HG03066 (cell line): ENCODE measurements at regions not wholly inside any gene's neighbourhood (a gene's known extent, or its start where the extent isn't known, plus 50 kb on each side); places are given as distances from the start of the nearest gene placed in this dataset.

ENCODE experiments used
- ATAC-seq: cut with Tn5 transposase; IDR thresholded peaks from one replicate; pipeline ENCODE4 v1.9.1; 2021; ENCODE audit warnings: low read depth; ENCODE audit not compliant: unreplicated experiment

GRCh38 chr7:115113131-115113530 is 191.2 kb downstream of the MDFIC start:
- no peak for ATAC-seq

- ATAC-seq = no peak
Measured at GRCh38 chr7:115110523-115110922, 188.6 kb downstream of the MDFIC start.

- ATAC-seq = no peak
Measured at GRCh38 chr7:115106316-115106715, 184.4 kb downstream of the MDFIC start.

- no peak for ATAC-seq
Measured at GRCh38 chr7:115102738-115103137, 180.8 kb downstream of the MDFIC start.

GRCh38 chr7:115101199-115101598 is 179.3 kb downstream of the MDFIC start:
- no peak for ATAC-seq

GRCh38 chr7:115099906-115100305 is 178.0 kb downstream of the MDFIC start:
- ATAC-seq = no peak

GRCh38 chr7:115097175-115097671 is 175.3 kb downstream of the MDFIC start:
- ATAC-seq = no peak

GRCh38 chr7:115096262-115096661 is 174.4 kb downstream of the MDFIC start:
- no peak for ATAC-seq

- no peak for ATAC-seq
Measured at GRCh38 chr7:115094163-115094562, 172.3 kb downstream of the MDFIC start.

GRCh38 chr7:115088893-115089292 is 167.0 kb downstream of the MDFIC start:
- no peak for ATAC-seq

- no peak for ATAC-seq
Measured at GRCh38 chr7:115087437-115087836, 165.5 kb downstream of the MDFIC start.

- ATAC-seq = no peak
Measured at GRCh38 chr7:115086146-115086841, 164.4 kb downstream of the MDFIC start.

GRCh38 chr7:115085421-115085820 is 163.5 kb downstream of the MDFIC start:
- no peak for ATAC-seq

- no peak for ATAC-seq
Measured at GRCh38 chr7:115083935-115084334, 162.0 kb downstream of the MDFIC start.

- no peak for ATAC-seq
Measured at GRCh38 chr7:115081772-115082171, 159.9 kb downstream of the MDFIC start.

- no peak for ATAC-seq
Measured at GRCh38 chr7:115078851-115079250, 157.0 kb downstream of the MDFIC start.

GRCh38 chr7:115078386-115078785 is 156.5 kb downstream of the MDFIC start:
- ATAC-seq = no peak

GRCh38 chr7:115070311-115070710 is 148.4 kb downstream of the MDFIC start:
- ATAC-seq = no peak
